T-helper 1 cell treated with Interleukin-12 subunit alpha and Interleukin-12 subunit beta and Interleukin-4 antibody, amounts not matched to agents 30 μg/mL and 1 μg/mL, for 36 hours (primary cell): ENCODE measurements at regions not wholly inside any gene's neighbourhood (a gene's known extent, or its start where the extent isn't known, plus 50 kb on each side); places are given as distances from the start of the nearest gene placed in this dataset.
"Not testable (repeated sequence)": the region's sequence is repeated elsewhere in the genome, so short reads cannot be mapped to it uniquely, and the experiment has no call there.

Experiments used
- H3K27ac Mint-ChIP-seq: one replicate; pipeline ENCODE4 v1.8.0; 2021; ENCODE audit warnings: mild to moderate bottlenecking, mixed read lengths
- H3K27me3 Mint-ChIP-seq: one replicate; pipeline ENCODE4 v1.8.0; 2021; ENCODE audit warnings: low read depth, mixed read lengths
- H3K36me3 Mint-ChIP-seq: one replicate; pipeline ENCODE4 v1.8.0; 2021; ENCODE audit warnings: low read depth, mixed read lengths
- H3K4me1 Mint-ChIP-seq: one replicate; pipeline ENCODE4 v1.8.0; 2021; ENCODE audit warnings: low read depth, mixed read lengths
- H3K4me3 Mint-ChIP-seq: one replicate; pipeline ENCODE4 v1.8.0; 2021; ENCODE audit warnings: mild to moderate bottlenecking, moderate library complexity, mixed read lengths
- H3K9me3 Mint-ChIP-seq: one replicate; pipeline ENCODE4 v1.8.0; 2021; ENCODE audit warnings: mixed read lengths

- Mint-ChIP-seq H3K27ac (no peak overlapping the region), H3K27me3 (no peaks in the 10 kb centered on the region), H3K4me3 (no peak overlapping the region), H3K9me3 (peaks cover 29% of the 10 kb centered on the region), H3K36me3 (no peaks in the 10 kb centered on the region), H3K4me1 (no peaks in the 10 kb centered on the region)
Measured at GRCh38 chr13:82458169-82458568, 1424.1 kb downstream of the SLITRK1 start.

- peaks cover 25% of the 10 kb centered on the region for H3K9me3 Mint-ChIP-seq
- H3K36me3 Mint-ChIP-seq, H3K4me3 Mint-ChIP-seq, H3K27me3 Mint-ChIP-seq, H3K4me1 Mint-ChIP-seq, H3K27ac Mint-ChIP-seq: not testable (repeated sequence)
Measured at GRCh38 chr13:82457548-82457947, 1424.7 kb downstream of the SLITRK1 start.

- Mint-ChIP-seq H3K4me1 (no peaks in the 10 kb centered on the region), H3K27me3 (no peaks in the 10 kb centered on the region), H3K9me3 (peaks cover 10% of the 10 kb centered on the region), H3K4me3 (no peak overlapping the region), H3K36me3 (no peaks in the 10 kb centered on the region), H3K27ac (no peak overlapping the region)
Measured at GRCh38 chr13:82447416-82448077, 1434.7 kb downstream of the SLITRK1 start.

- H3K36me3 Mint-ChIP-seq: no peaks in the 10 kb centered on the region
- H3K4me3 Mint-ChIP-seq: no peak overlapping the region
- H3K27ac Mint-ChIP-seq: no peak overlapping the region
- no peaks in the 10 kb centered on the region for H3K4me1 Mint-ChIP-seq
- peaks cover 24% of the 10 kb centered on the region for H3K9me3 Mint-ChIP-seq
- H3K27me3 Mint-ChIP-seq: no peaks in the 10 kb centered on the region
Measured at GRCh38 chr13:82439159-82439904, 1442.9 kb downstream of the SLITRK1 start.

GRCh38 chr13:82438320-82438719, 1444.0 kb downstream of the SLITRK1 start:
- H3K9me3 Mint-ChIP-seq: peaks cover 24% of the 10 kb centered on the region
- no peaks in the 10 kb centered on the region for H3K27me3 Mint-ChIP-seq
- no peak overlapping the region for H3K27ac Mint-ChIP-seq
- H3K36me3 Mint-ChIP-seq: no peaks in the 10 kb centered on the region
- H3K4me1 Mint-ChIP-seq: no peaks in the 10 kb centered on the region
- H3K4me3 Mint-ChIP-seq: no peak overlapping the region

GRCh38 chr13:82436099-82436585, 1446.1 kb downstream of the SLITRK1 start:
- Mint-ChIP-seq H3K9me3 (peaks cover 27% of the 10 kb centered on the region), H3K27ac (no peak overlapping the region), H3K4me3 (no peak overlapping the region), H3K27me3 (no peaks in the 10 kb centered on the region), H3K4me1 (no peaks in the 10 kb centered on the region), H3K36me3 (no peaks in the 10 kb centered on the region)

- no peaks in the 10 kb centered on the region for H3K36me3 Mint-ChIP-seq
Measured at GRCh38 chr13:82432949-82433348, 1449.3 kb downstream of the SLITRK1 start.

GRCh38 chr13:82412749-82413148, 1469.5 kb downstream of the SLITRK1 start:
- Mint-ChIP-seq H3K27me3 (no peaks in the 10 kb centered on the region), H3K4me3 (no peak overlapping the region), H3K36me3 (no peaks in the 10 kb centered on the region), H3K9me3 (peaks cover 9% of the 10 kb centered on the region), H3K4me1 (no peaks in the 10 kb centered on the region), H3K27ac (no peak overlapping the region)

More at GRCh38 chr13:82432949-82433348, 1449.3 kb downstream of the SLITRK1 start:
- Mint-ChIP-seq H3K9me3 (peaks cover 25% of the 10 kb centered on the region), H3K4me1 (no peaks in the 10 kb centered on the region), H3K27ac (no peak overlapping the region), H3K27me3 (no peaks in the 10 kb centered on the region), H3K4me3 (no peak overlapping the region)

- no peaks in the 10 kb centered on the region for H3K27me3 Mint-ChIP-seq
- H3K36me3 Mint-ChIP-seq: no peaks in the 10 kb centered on the region
- H3K4me3 Mint-ChIP-seq: no peak overlapping the region
- no peak overlapping the region for H3K27ac Mint-ChIP-seq
- no peaks in the 10 kb centered on the region for H3K4me1 Mint-ChIP-seq
- H3K9me3 Mint-ChIP-seq: peaks cover 20% of the 10 kb centered on the region
Measured at GRCh38 chr13:82407321-82407720, 1475.0 kb downstream of the SLITRK1 start.

- H3K36me3 Mint-ChIP-seq: no peaks in the 10 kb centered on the region
- no peaks in the 10 kb centered on the region for H3K4me1 Mint-ChIP-seq
- H3K9me3 Mint-ChIP-seq: peaks cover under 1% of the 10 kb centered on the region
- no peaks in the 10 kb centered on the region for H3K27me3 Mint-ChIP-seq
- H3K4me3 Mint-ChIP-seq: no peak overlapping the region
- H3K27ac Mint-ChIP-seq: no peak overlapping the region
Measured at GRCh38 chr13:82374719-82375118, 1507.6 kb downstream of the SLITRK1 start.

GRCh38 chr13:82370316-82370715, 1512.0 kb downstream of the SLITRK1 start:
- no peaks in the 10 kb centered on the region for H3K27me3 Mint-ChIP-seq
- no peaks in the 10 kb centered on the region for H3K4me1 Mint-ChIP-seq
- H3K4me3 Mint-ChIP-seq: no peak overlapping the region
- H3K36me3 Mint-ChIP-seq: no peaks in the 10 kb centered on the region
- peaks cover 4% of the 10 kb centered on the region for H3K9me3 Mint-ChIP-seq
- H3K27ac Mint-ChIP-seq: no peak overlapping the region

GRCh38 chr13:82364525-82364924, 1517.7 kb downstream of the SLITRK1 start:
- no peaks in the 10 kb centered on the region for H3K36me3 Mint-ChIP-seq
- no peaks in the 10 kb centered on the region for H3K4me1 Mint-ChIP-seq
- no peak overlapping the region for H3K4me3 Mint-ChIP-seq
- H3K9me3 Mint-ChIP-seq: peaks cover 4% of the 10 kb centered on the region
- H3K27ac Mint-ChIP-seq: no peak overlapping the region
- no peaks in the 10 kb centered on the region for H3K27me3 Mint-ChIP-seq

- no peak overlapping the region for H3K27ac Mint-ChIP-seq
- H3K9me3 Mint-ChIP-seq: peaks cover 8% of the 10 kb centered on the region
- H3K4me1 Mint-ChIP-seq: no peaks in the 10 kb centered on the region
Measured at GRCh38 chr13:82358284-82358683, 1524.0 kb downstream of the SLITRK1 start.

GRCh38 chr13:82356667-82357410, 1525.4 kb downstream of the SLITRK1 start:
- peaks cover 8% of the 10 kb centered on the region for H3K9me3 Mint-ChIP-seq
- no peaks in the 10 kb centered on the region for H3K36me3 Mint-ChIP-seq
- no peak overlapping the region for H3K27ac Mint-ChIP-seq
- H3K27me3 Mint-ChIP-seq: no peaks in the 10 kb centered on the region
- H3K4me3 Mint-ChIP-seq: no peak overlapping the region
- H3K4me1 Mint-ChIP-seq: no peaks in the 10 kb centered on the region

More at GRCh38 chr13:82358284-82358683, 1524.0 kb downstream of the SLITRK1 start:
- Mint-ChIP-seq H3K36me3 (no peaks in the 10 kb centered on the region), H3K4me3 (no peak overlapping the region), H3K27me3 (no peaks in the 10 kb centered on the region)
